Activated CD4-positive, alpha-beta T cell treated with anti-CD3 and anti-CD28 coated beads for 48 hours (primary cell): ENCODE measurements at regions not wholly inside any gene's neighbourhood (a gene's known extent, or its start where the extent isn't known, plus 50 kb on each side); places are given as distances from the start of the nearest gene placed in this dataset.

ENCODE experiments used
- DNase-seq: peaks from one replicate; pipeline ENCODE4 v3.0.0-alpha.2; 2020

GRCh38 chr5:144915452-144915851 is 744.8 kb downstream of the KCTD16 start:
- DNase-seq: no peak

GRCh38 chr5:144913661-144914060 is 743.0 kb downstream of the KCTD16 start:
- DNase-seq: no peak

- no peak for DNase-seq
Observed at GRCh38 chr5:144896473-144896872, 725.8 kb downstream of the KCTD16 start.

GRCh38 chr5:144886668-144887067 is 716.0 kb downstream of the KCTD16 start:
- no peak for DNase-seq

GRCh38 chr5:144882739-144883283 is 712.1 kb downstream of the KCTD16 start:
- no peak for DNase-seq

- no peak for DNase-seq
Observed at GRCh38 chr5:144880513-144880912, 709.8 kb downstream of the KCTD16 start.

GRCh38 chr5:144876990-144877389 is 706.3 kb downstream of the KCTD16 start:
- DNase-seq: no peak

- no peak for DNase-seq
Observed at GRCh38 chr5:144873076-144873475, 702.4 kb downstream of the KCTD16 start.

GRCh38 chr5:144864118-144864517 is 693.4 kb downstream of the KCTD16 start:
- DNase-seq: no peak

- DNase-seq: no peak
Observed at GRCh38 chr5:144857454-144857853, 686.8 kb downstream of the KCTD16 start.

GRCh38 chr5:144844086-144844485 is 673.4 kb downstream of the KCTD16 start:
- DNase-seq: no peak

GRCh38 chr5:144832416-144832815 is 661.7 kb downstream of the KCTD16 start:
- DNase-seq: no peak

GRCh38 chr5:144831650-144832049 is 661.0 kb downstream of the KCTD16 start:
- DNase-seq: no peak

- no peak for DNase-seq
Observed at GRCh38 chr5:144822503-144822902, 651.8 kb downstream of the KCTD16 start.

- no peak for DNase-seq
Observed at GRCh38 chr5:144820278-144820677, 649.6 kb downstream of the KCTD16 start.

- no peak for DNase-seq
Observed at GRCh38 chr5:144815131-144815530, 644.5 kb downstream of the KCTD16 start.

GRCh38 chr5:144812763-144813162 is 642.1 kb downstream of the KCTD16 start:
- DNase-seq: no peak

GRCh38 chr5:144800169-144800568 is 629.5 kb downstream of the KCTD16 start:
- DNase-seq: no peak

- DNase-seq: no peak
Observed at GRCh38 chr5:144798595-144798994, 627.9 kb downstream of the KCTD16 start.

- DNase-seq: no peak
Observed at GRCh38 chr5:144794922-144795321, 624.2 kb downstream of the KCTD16 start.

GRCh38 chr5:144788556-144788955 is 617.9 kb downstream of the KCTD16 start:
- no peak for DNase-seq

GRCh38 chr5:144788046-144788445 is 617.4 kb downstream of the KCTD16 start:
- DNase-seq: no peak

GRCh38 chr5:144779368-144779767 is 608.7 kb downstream of the KCTD16 start:
- no peak for DNase-seq

- DNase-seq: no peak
Observed at GRCh38 chr5:144778561-144778960, 607.9 kb downstream of the KCTD16 start.

GRCh38 chr5:144774197-144774596 is 603.5 kb downstream of the KCTD16 start:
- no peak for DNase-seq

GRCh38 chr5:144773628-144774027 is 603.0 kb downstream of the KCTD16 start:
- DNase-seq: no peak
